Ishikawa (cell line): ENCODE measurements at regions not wholly inside any gene's neighbourhood (a gene's known extent, or its start where the extent isn't known, plus 50 kb on each side); places are given as distances from the start of the nearest gene placed in this dataset.

Experiments used
- CEBPB ChIP-seq: IDR thresholded peaks from 2 replicates; pipeline ENCODE4 v1.6.1; 2012
- CREB1 ChIP-seq: IDR thresholded peaks from 2 replicates; pipeline ENCODE4 v1.6.1; 2012; ENCODE audit warnings: low read depth
- EGR1 ChIP-seq: IDR thresholded peaks from 2 replicates; pipeline ENCODE4 v1.6.1; 2012
- EP300 ChIP-seq: IDR thresholded peaks from 2 replicates; pipeline ENCODE4 v1.6.1; 2012; ENCODE audit warnings: borderline replicate concordance
- FOXM1 ChIP-seq: IDR thresholded peaks from 2 replicates; pipeline ENCODE4 v1.6.1; 2012; ENCODE audit warnings: low read depth, borderline replicate concordance
- NFIC ChIP-seq: IDR thresholded peaks from 2 replicates; pipeline ENCODE4 v1.6.1; 2012
- RAD21 ChIP-seq: IDR thresholded peaks from 2 replicates; pipeline ENCODE4 v1.6.1; 2012; ENCODE audit warnings: low read depth
- TAF1 ChIP-seq: IDR thresholded peaks from 2 replicates; pipeline ENCODE4 v1.6.1; 2012; ENCODE audit warnings: low read depth, mild to moderate bottlenecking
- TCF12 ChIP-seq: IDR thresholded peaks from 2 replicates; pipeline ENCODE4 v1.6.1; 2012; ENCODE audit warnings: low read depth
- TEAD4 ChIP-seq: IDR thresholded peaks from 2 replicates; pipeline ENCODE4 v1.6.1; 2012
- YY1 ChIP-seq: IDR thresholded peaks from 2 replicates; pipeline ENCODE4 v1.6.1; 2012; ENCODE audit warnings: low read depth
- ZBTB7A ChIP-seq: IDR thresholded peaks from 2 replicates; pipeline ENCODE4 v1.6.1; 2012; ENCODE audit warnings: low read depth
- TF ChIP-seq, protein P1 (sequence below): IDR thresholded peaks from 2 replicates; pipeline ENCODE4 v1.6.1; 2012; ENCODE audit warnings: low read depth, mild to moderate bottlenecking
- TF ChIP-seq, protein P2 (sequence below): IDR thresholded peaks from 2 replicates; pipeline ENCODE4 v1.6.1; 2012
- TF ChIP-seq, protein P3 (sequence below): IDR thresholded peaks from 2 replicates; pipeline ENCODE4 v1.6.1; 2012

DNA sequence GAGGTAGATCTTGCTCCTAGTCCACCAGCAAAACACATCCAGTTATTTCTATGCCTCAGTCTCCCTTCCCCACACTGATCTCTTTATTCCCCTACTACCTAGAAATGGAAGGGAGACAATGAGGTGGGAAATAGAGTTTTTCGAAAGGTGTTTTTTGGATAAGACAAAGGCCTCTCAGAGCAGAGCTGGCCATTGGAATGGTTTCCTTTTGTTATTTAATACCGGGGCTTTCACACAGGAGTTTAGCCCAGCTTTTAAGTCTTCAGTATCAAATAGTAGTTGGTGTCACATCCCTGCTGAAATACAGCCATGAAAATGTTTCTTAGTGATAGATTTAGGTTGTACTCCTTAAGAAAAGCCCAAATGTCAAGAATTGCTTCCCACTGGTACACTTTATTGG lies 65.4 kb upstream of the B3GAT1 start:
- TF ChIP-seq ZBTB7A (no peak), TEAD4 (no peak), FOXM1 (no peak), TCF12 (no peak), YY1 (no peak), RAD21 (no peak), EP300 (no peak), EGR1 (no peak), NFIC (no peak)
- TF ChIP-seq, protein P1, sequence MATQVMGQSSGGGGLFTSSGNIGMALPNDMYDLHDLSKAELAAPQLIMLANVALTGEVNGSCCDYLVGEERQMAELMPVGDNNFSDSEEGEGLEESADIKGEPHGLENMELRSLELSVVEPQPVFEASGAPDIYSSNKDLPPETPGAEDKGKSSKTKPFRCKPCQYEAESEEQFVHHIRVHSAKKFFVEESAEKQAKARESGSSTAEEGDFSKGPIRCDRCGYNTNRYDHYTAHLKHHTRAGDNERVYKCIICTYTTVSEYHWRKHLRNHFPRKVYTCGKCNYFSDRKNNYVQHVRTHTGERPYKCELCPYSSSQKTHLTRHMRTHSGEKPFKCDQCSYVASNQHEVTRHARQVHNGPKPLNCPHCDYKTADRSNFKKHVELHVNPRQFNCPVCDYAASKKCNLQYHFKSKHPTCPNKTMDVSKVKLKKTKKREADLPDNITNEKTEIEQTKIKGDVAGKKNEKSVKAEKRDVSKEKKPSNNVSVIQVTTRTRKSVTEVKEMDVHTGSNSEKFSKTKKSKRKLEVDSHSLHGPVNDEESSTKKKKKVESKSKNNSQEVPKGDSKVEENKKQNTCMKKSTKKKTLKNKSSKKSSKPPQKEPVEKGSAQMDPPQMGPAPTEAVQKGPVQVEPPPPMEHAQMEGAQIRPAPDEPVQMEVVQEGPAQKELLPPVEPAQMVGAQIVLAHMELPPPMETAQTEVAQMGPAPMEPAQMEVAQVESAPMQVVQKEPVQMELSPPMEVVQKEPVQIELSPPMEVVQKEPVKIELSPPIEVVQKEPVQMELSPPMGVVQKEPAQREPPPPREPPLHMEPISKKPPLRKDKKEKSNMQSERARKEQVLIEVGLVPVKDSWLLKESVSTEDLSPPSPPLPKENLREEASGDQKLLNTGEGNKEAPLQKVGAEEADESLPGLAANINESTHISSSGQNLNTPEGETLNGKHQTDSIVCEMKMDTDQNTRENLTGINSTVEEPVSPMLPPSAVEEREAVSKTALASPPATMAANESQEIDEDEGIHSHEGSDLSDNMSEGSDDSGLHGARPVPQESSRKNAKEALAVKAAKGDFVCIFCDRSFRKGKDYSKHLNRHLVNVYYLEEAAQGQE, result no peak
- TF ChIP-seq, protein P2, sequence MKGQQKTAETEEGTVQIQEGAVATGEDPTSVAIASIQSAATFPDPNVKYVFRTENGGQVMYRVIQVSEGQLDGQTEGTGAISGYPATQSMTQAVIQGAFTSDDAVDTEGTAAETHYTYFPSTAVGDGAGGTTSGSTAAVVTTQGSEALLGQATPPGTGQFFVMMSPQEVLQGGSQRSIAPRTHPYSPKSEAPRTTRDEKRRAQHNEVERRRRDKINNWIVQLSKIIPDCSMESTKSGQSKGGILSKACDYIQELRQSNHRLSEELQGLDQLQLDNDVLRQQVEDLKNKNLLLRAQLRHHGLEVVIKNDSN, result no peak
- TF ChIP-seq, protein P3, sequence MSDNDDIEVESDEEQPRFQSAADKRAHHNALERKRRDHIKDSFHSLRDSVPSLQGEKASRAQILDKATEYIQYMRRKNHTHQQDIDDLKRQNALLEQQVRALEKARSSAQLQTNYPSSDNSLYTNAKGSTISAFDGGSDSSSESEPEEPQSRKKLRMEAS, result no peak

DNA sequence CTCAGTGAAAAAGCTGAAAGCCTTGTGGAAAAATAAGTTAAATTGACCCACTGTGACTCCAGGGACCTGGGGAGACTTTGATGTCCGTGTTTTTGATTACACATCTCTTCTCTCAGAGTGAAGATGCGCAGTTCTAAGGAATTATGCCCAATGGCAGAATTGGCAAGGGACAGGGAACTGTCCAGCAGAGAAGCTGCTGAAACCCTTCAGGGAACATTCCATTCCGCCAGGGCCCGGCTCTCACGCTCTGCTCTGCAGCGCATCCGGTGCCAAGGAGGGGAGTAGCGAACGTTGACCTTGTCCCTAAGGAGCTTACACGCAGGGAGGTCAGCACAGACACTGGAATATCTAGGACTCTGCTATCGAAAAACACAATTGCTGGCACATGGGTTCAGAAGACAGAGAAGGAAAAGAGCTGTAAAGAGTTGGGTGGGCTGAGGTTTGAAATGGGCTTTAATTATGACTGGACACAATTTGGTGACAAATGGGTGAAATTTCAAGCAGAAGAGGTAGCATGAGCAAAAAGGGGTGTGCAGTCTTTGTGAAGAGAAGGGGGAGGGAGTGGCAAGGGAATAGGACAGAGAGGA lies 64.5 kb upstream of the B3GAT1 start:
- TF ChIP-seq NFIC (0 out of 2 replicates have a peak, but pooled peaks have one; percentile 28), ZBTB7A (no peak), TEAD4 (0 out of 2 replicates have a peak, but pooled peaks have one; percentile 29), FOXM1 (no peak)
- TF ChIP-seq, protein P1, result peak; percentile 89

DNA sequence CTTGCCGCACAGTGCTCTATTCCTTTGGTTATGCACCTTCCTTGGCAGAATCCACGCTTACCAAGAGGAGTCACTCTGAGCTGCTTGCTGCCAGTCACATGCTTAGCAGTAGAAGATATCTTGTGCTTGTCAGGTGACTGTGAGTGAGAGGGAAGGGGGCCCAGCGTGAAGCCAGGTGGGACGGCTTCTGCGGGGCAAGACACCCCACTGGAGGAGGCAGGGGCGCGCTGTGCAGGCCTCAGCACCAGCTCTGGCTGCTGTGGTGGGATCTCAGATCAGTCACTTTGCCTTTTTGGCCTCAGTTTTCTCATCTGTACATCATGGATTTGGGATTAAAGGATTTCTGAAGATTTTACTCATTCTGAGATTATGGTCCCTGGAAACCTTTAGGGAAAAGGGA lies 63.9 kb upstream of the B3GAT1 start:
- TF ChIP-seq CREB1 (no peak), RAD21 (no peak), FOXM1 (no peak), EGR1 (no peak), EP300 (no peak), TEAD4 (no peak), CEBPB (no peak), NFIC (no peak), ZBTB7A (no peak), YY1 (no peak), TAF1 (no peak), TCF12 (no peak)
- TF ChIP-seq, protein P3, result no peak
- TF ChIP-seq, protein P1, result no peak
- TF ChIP-seq, protein P2, result no peak

DNA sequence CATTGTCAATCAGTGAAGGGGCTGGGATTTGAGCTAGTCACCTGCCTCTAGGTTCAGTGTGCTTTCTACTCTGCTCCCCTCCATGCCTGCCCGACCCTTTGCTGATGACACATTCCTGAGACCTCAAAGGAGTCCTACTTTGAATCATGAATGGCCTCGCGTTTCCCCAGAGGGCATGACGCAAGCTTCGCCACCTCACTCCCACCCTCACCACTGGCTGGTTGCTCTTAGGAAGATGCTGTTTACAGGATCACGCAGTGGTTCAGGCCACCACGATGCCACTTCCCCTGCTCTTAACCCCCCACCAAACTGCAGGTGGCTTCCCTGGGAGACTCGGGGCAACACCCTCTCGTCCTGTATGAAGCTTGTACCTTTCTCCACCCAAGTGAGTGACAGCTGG lies 62.9 kb upstream of the B3GAT1 start:
- TF ChIP-seq NFIC (no peak), FOXM1 (no peak), YY1 (no peak), ZBTB7A (no peak), EP300 (no peak), TCF12 (no peak), CREB1 (no peak), CEBPB (no peak), RAD21 (no peak), TEAD4 (no peak), EGR1 (no peak)
- TF ChIP-seq, protein P2, result no peak
- TF ChIP-seq, protein P3, result no peak
- TF ChIP-seq, protein P1, result no peak
